AG09309 (cell line): ENCODE measurements at regions not wholly inside any gene's neighbourhood (a gene's known extent, or its start where the extent isn't known, plus 50 kb on each side); places are given as distances from the start of the nearest gene placed in this dataset.
"Not testable (repeated sequence)": the region's sequence is repeated elsewhere in the genome, so short reads cannot be mapped to it uniquely, and the experiment has no call there.

ENCODE experiments used
- DNase-seq: peaks from one replicate; pipeline ENCODE4 v3.0.0-alpha.2; 2010; ENCODE audit warnings: low read depth
- H3K4me3 ChIP-seq: 2 replicates; pipeline ENCODE4 v1.5.1; 2011; ENCODE audit warnings: mild to moderate bottlenecking, low read depth, low read length, moderate library complexity; ENCODE audit not compliant: control insufficient read depth
- TF ChIP-seq, protein P1 (sequence below): IDR thresholded peaks from 2 replicates; pipeline ENCODE4 v1.5.1; 2011; ENCODE audit warnings: mild to moderate bottlenecking, low read depth, low read length, inconsistent platforms; ENCODE audit not compliant: insufficient read depth, control insufficient read depth; ENCODE audit errors: missing control alignments

DNA sequence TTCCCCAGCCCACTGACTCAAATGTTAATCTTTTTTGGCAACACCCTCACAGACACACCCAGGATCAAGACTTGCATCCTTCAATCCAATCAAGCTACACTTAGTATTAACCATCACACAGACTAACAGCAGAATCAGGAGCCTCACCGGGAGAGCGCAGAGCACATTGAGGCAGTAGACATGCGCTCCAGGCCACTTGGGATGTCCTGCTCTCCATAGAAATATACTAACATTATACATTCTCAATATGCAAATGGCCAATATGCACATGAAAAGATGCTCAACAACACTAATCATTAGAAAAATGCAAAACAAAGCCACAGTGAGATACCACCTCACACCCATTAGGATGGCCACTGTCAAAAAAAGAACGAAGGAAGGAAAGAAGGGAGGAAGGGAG, 135.0 kb upstream of the KCNE2 start:
- no peak for DNase-seq
- H3K4me3 ChIP-seq, result no peak overlapping the region
- TF ChIP-seq, protein P1, sequence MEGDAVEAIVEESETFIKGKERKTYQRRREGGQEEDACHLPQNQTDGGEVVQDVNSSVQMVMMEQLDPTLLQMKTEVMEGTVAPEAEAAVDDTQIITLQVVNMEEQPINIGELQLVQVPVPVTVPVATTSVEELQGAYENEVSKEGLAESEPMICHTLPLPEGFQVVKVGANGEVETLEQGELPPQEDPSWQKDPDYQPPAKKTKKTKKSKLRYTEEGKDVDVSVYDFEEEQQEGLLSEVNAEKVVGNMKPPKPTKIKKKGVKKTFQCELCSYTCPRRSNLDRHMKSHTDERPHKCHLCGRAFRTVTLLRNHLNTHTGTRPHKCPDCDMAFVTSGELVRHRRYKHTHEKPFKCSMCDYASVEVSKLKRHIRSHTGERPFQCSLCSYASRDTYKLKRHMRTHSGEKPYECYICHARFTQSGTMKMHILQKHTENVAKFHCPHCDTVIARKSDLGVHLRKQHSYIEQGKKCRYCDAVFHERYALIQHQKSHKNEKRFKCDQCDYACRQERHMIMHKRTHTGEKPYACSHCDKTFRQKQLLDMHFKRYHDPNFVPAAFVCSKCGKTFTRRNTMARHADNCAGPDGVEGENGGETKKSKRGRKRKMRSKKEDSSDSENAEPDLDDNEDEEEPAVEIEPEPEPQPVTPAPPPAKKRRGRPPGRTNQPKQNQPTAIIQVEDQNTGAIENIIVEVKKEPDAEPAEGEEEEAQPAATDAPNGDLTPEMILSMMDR, result no peak

DNA sequence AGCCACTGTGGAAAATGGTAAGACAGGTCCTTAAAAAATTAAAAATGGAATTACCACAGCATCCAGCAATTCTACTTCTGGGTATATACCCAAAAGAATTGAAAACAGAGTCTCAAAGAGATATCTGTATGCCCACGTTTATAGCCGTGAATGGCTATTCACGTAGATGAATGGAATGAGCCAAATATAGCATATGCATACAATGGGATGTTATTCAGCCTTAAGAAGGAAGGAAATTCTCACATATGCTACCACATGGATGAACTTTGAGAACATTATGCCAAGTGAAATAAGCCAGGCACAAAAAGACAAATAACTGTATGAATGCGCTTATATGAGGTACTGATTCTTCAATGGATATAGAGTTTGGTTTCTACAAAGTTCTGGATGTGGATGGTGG, 134.5 kb upstream of the KCNE2 start:
- H3K4me3 ChIP-seq, result no peak overlapping the region
- no peak for DNase-seq
- TF ChIP-seq, protein P1, result no peak

DNA sequence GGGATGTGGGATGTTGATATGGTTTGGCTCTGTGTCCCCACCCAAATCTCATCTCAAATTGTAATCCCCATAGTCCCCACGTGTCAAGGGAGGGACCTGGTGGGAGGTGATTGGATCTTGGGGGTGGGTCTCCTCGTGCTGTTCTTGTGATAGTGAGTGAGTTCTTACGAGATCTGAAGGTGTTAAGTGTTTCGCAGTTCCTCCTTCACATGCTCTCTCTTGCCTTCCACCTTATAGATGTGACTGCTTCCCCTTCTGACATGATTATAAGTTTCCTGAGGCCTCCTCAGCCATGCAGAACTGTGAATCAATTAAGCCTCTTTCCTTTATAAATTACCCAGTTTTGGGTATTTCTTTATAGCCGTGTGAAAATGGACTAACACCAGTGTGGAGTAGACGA, 130.1 kb upstream of the KCNE2 start:
- DNase-seq, H3K4me3 ChIP-seq: not testable (repeated sequence)

DNA sequence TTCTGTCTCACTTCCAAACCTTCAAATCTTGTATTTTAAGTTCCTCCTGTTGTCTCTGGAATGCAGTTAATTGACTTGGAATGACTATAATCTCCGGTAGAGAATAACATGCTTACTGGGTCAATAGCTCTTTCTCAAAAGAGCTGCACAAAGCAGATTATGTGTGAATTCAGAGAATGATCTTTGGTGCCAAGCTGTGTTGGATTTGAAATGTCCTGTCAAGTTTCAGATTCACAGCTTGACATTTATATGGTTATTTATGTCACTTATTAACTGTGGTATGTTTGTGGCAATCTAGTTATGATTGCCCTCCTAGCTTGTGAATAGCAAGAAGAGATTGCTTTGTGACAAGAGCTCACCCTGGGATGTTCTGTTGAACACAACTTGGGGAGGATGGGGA, 128.3 kb upstream of the KCNE2 start:
- no peak for DNase-seq
- TF ChIP-seq, protein P1, result no peak
- H3K4me3 ChIP-seq, result no peak overlapping the region

DNA sequence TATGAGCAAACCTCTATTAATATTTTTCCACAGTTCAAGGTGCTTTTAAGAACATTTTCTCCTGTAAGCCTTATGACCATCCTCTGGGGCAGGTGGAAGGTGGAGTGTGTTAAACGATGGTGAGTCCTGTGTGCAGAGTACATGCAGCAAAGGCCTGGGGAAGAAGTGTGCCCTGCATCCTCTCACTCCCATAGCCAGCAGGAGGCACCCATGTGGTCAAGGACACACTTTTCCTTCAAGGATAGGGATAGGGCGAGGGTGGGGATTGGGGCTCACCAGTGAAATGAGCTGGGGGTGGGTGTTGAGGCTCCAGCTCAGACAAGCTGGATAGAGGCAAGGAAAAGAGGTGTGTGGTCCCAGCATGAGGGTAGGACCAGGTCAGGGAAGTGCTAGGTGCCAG, 120.8 kb upstream of the KCNE2 start:
- TF ChIP-seq, protein P1, result no peak
- no peak for DNase-seq
- H3K4me3 ChIP-seq, result no peak overlapping the region

DNA sequence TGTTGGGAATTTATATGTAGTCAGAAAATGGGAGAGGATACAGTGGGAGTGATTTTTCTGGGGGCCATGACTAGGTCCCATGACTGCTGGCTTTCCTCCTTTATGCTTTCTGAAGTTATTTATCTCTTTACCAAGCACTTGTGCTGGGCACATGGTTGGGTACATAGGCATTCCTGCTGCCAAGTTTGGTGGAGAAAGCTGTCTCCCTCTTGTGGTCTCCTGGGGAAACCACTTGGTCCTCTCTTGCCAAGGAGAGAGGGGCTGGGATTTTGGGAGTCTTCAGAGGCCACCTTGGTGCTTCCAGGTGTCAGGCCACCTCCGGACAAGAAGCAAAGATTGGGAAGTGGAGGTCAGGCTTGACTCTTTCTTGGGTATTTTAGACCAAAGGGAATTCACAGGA, 120.2 kb upstream of the KCNE2 start:
- no peak overlapping the region for H3K4me3 ChIP-seq
- TF ChIP-seq, protein P1, result peak; percentile 59
- no peak for DNase-seq

DNA sequence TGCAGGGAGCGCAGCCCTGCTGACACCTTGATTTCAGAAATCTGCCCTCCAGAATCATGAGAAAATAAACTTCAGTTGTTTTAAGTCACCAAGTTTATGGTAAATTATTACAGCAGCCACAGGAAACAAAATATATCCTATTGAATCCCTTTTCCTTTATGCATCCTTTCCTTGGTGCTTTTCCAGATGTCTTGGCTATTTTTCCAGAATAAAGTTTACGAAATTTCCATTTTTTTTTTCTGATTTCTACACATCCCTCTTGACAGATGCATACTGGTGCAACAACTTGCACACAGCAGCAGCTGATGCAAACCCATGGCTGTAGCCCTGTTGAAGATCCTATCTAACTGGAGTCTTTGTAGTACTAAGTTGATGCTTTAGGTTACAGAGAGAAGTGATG, 111.1 kb upstream of the KCNE2 start:
- TF ChIP-seq, protein P1, result no peak
- no peak for DNase-seq
- H3K4me3 ChIP-seq, result no peak overlapping the region
